CMK (cell line): ENCODE measurements at regions not wholly inside any gene's neighbourhood (a gene's known extent, or its start where the extent isn't known, plus 50 kb on each side); places are given as distances from the start of the nearest gene placed in this dataset.
"Not testable (repeated sequence)": the region's sequence is repeated elsewhere in the genome, so short reads cannot be mapped to it uniquely, and the experiment has no call there.

Source experiments
- DNase-seq: peaks from one replicate; pipeline ENCODE4 v3.0.0-alpha.2; 2010; ENCODE audit warnings: low read depth

DNA sequence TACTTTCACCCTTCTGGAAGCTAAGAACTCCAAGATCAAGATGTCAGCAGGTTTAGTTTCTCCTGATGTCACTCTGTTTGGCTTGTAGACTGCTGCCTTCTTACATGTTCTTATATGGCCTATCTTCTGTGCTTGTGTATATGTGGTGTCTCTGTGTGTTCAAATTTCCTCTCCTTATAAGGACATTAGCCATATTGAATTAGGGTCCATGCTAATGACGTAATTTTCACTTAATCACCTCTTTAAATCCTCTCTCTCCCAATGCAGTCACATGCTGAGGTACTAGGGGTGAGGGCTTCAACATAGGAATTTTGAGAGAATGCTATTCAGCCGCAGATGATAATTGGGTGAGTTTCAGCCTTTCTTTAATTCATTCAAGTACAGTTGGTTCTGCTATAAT is 458.3 kb upstream of the SYT4 start:
- no peak for DNase-seq

DNA sequence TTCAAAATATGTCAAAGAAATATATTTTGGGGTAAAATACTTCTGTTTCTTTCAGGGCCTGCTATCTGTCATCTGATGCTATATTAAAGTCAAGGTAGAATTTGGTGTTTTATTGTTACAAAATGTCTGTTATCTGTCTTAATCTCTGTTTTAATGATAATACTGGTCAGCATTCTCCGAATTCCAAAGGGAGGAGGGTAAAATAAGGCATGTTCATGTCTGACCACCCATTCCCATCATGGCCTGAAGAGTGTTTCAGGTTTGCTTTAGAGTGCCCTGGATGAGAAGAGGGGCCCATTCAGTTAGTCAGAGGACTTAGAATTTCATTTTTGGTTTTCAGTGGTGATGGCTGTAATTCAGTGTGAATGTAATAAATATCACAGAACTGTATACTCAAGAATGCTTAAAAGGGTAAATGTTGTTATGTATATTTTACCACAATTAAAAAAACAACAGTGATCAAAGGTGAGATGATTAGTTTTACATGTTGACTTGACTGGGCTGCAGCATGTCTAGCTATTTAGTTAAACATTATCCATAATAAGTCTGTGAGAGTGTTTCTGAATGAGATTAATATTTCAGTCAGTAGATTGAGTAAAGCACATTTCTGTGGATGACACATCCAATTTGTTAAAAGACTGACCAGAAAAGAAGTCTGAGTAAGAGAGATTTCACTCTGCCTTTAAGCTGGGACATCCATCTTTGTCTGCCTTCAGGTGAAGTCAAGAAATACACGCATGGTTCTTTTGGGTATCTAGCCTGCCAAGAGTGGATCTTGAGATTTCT is 467.9 kb upstream of the SYT4 start:
- no peak for DNase-seq

DNA sequence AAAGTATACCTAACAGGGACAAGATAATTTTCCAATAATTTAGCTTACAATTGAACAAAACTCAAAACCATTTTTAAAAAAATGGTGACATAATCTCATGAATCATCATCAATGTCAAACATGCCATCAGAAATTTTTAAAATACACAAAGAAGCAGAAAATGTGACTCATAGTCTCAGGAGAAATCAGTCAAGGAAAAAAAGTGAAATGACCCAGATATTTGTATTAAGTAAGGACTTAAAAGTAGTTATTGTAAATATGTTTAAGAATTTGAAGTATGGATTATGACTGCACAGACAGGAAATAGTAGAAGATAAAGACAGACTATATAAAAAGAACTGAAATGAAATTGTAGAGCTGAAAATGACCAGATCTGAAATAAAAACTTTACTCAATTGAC is 473.9 kb upstream of the SYT4 start:
- no peak for DNase-seq

- no peak for DNase-seq
These were observed 474.5 kb upstream of the SYT4 start for GRCh38 chr18:43751835-43752234.

GRCh38 chr18:43757273-43757672 is 480.0 kb upstream of the SYT4 start:
- no peak for DNase-seq

GRCh38 chr18:43758734-43759133 is 481.4 kb upstream of the SYT4 start:
- DNase-seq = no peak

DNA sequence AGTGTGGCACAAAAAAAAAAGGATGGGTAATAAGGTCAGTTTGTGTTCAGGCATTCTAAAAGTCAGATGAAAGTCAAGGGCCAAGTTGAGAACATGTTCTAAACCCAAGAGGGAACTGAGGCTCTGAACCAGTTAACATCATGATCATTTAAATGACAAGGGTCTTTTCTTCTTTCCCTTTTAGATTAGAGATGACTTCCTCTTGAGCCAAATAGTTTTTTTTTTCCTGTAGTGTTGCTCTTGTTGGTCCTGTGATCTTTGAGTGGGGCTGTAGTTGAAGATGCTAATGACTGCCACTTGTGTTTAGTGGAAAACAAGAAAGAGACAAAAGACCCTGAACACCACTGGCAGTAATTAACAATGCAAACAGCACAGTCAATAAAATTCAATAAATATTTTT is 482.7 kb upstream of the SYT4 start:
- no peak for DNase-seq

- no peak for DNase-seq
These were observed 495.6 kb upstream of the SYT4 start for GRCh38 chr18:43772907-43773306.

DNA sequence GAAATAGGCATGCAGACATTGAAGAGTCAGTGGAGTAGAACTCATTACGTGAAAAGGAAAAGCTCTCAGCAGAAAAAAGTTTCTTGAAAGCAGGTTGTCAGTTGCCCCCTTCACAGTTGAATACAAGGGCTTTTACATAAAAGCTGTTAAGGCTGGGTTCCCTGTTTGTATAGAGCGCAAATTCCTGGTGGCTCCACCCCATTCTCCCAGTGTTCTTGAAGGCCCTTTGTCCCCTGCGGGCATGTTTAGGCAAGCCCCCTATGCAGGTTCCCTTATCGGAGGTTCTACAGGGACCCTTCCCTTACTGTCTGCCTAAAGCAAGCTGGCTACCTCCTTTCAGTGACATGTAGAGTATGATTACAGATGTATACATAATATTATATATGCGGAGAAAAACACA is 497.2 kb upstream of the SYT4 start:
- no peak for DNase-seq

GRCh38 chr18:43775591-43775990 is 498.3 kb upstream of the SYT4 start:
- DNase-seq = no peak

DNA sequence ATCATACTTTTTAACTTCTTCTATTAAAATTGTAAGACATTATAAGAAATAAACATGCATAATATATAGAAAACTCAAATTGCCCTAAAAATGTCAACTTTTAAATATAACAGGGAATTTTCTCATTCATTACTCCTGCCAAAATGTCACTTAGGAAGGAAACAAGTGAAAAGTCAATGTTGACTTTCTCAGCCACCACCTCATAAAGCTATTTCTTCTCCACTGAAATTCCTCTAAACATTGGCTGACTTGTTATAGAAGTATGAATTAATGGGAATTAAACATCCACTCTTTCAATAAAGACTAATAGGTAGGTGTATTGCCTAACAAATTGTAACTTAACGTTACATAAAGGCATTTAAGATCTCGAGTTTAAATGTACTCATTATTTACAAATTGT is 499.7 kb upstream of the SYT4 start:
- DNase-seq = no peak

DNA sequence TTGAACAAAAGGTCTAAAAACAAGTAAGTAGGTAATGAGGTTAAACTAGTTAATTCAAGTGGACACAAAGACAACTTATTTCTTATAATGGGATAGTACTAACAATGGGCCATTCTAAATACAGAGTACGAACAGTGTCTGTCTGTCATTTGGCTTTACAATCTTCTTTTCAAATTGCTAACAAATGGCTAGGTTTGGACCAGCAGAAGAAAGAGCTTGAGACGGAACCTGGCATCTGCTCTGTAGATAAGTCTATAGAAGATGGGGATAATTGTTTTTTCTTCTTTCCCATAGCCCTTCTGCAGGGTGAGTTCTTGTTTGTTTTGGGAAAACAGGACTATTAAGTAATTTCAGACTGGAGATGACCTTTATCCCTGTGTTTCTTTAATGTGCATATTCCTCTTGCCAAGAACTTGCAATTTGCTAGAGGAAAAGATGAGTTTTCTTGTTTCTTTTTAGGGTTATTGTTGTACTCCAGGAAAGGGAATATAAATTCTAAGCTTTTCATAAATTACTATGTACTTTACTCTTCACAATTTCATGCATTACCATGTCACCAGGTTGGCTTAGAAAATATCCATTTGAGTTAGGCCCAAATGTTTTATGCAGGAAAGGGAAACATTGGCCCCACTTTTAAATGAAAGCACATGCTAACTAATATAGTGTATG is 500.5 kb upstream of the SYT4 start:
- DNase-seq = no peak

DNA sequence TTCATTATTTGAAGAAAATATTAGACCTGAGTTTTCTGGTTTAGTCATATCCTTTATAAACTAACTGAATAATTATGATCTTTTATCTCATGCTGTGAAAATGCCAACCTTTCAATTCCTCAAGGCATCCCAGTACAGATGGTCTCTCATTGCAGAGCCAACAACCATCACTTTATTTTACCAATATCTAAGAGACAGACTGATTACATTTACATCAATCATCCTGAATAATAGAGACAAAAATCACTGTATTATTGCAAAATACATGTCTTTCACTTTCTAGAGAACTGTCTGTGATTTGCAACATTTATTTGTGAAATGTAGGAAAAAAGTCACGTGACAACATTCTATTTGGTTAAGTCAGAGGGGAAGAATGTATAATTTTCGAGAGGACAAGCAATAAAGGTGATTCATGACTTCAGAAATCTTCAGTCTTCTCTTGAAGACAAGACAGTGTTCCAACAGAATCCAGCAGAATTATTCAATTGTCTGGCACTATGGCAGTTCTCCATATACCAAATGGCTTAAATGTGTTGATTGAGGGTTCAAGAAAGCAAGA is 503.6 kb upstream of the SYT4 start:
- DNase-seq = no peak

DNA sequence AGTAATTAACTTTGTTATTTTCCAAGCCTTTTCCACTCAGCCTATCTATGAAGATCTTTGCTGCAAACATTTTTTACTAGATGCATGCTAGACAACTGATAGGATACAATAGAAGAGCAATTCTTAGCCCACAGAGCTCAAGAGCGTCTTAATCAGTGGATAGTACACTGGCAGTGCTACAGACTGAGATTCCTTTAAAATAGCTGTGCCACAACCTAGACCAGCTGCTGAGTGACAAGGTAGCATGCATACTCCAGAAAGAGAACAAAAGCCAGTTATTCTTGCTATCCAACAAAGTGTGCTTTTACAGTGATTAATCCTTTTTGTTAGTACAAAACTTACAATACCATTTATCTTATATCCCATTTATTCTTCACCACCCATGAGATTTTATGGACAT is 507.9 kb upstream of the SYT4 start:
- no peak for DNase-seq

DNA sequence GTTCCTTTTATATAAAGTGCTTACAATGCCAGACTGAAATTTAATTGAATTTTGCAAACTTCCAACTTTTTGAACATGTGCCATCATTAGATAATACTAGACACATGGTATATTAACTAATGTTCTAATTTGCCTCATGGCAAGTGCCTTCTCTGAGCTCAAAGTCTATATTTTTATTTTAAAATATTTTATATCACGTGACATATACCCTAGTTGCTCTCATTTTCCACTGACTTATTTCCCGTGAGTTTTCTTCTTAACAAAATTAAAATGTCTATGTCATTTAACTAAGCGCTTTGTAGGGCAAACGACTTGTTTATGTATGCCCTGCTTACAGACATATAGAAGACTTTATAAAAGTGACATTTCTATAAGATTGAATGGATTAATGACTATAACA is 509.6 kb upstream of the SYT4 start:
- no peak for DNase-seq

DNA sequence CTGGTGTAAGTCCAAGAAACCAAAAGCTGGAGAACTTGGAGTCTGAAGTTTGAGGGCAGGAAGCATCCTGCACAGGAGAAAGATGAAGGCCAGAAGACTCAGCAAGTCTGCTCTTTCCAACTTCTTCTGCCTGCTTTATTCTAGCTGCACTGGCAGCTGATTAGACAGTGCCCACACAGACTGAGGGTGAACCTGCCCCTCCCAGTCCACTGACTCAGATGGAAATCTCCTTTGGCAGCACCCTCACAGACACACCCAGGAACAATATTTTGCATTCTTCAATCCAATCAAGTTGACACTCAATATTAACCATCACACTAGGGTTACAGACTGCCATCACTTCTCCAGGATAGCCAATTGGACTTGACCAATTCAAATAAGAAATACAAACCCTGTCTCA is 510.4 kb upstream of the SYT4 start:
- DNase-seq = not testable (repeated sequence)

DNA sequence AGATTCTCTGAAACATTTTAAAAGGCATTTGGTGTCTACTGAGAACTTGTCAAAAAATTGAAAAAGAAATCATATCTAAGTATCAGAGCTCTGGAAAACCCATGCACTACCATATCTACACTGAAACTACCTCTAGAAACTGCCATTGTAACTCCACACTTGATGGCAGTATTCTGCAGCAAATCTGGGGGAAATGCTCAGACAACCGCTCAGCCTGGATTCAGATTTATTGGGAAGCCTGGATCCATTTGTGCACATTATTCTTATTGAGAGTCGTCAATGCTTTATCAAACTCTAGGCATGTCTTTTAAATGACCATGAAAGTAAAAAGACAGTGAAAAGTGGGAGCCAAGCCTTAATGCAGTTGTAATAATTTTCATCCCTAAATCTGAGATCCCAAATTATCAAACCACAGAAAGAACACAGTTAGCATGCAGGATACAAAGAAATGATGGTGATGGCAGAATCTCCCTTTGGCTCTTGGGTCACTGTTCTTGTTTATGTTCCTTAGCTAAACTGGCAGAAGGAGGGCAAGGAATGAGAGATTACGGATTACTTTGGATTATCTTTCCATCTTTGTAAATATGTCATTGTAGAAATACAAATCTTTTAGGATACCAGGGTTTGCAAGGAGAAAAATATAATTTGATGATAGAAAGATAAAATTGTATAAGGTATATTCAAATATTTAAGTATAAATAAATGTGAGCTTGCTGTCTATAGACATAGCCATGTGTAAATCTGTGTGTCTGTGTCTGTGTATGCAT is 512.1 kb upstream of the SYT4 start:
- DNase-seq = no peak

GRCh38 chr18:43793910-43794309 is 516.6 kb upstream of the SYT4 start:
- no peak for DNase-seq

DNA sequence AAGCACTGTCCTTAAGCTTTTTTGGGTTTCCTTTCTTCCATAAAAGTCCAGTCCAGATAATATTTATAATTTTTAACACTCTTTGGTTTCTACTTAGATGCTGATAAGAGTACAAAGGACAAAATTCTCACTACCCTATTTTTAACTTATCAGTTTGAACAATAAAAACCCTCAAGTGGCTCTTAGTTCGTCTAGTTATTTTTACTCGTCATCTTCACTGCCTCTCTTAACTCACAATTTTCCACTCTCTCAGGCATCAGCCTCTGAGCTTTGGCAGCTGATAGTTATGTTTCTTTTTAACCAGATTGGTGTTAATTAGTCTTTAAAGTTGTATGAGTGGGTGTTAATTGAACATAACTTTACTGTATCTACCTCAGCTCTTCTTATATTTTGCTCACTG is 517.1 kb upstream of the SYT4 start:
- no peak for DNase-seq

GRCh38 chr18:43797347-43797746 is 520.1 kb upstream of the SYT4 start:
- no peak for DNase-seq

DNA sequence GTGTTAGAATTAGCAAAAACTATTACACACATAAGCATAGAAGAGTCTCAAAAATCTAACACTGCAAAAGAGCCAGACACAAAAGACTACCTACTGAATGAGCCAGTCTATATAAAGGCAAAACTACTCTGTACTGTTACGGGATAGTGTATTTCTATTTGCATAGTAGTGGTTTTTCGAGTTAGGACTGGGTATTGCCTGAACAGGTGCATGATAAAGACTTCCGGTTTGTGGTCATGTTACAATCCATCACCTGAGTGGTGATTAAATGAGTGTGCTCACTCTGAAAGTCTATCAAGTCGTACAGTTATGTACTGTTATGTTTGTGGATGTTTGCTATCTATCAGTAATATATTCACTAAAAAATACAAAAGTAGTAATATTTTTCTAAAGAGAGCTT is 523.3 kb upstream of the SYT4 start:
- no peak for DNase-seq

DNA sequence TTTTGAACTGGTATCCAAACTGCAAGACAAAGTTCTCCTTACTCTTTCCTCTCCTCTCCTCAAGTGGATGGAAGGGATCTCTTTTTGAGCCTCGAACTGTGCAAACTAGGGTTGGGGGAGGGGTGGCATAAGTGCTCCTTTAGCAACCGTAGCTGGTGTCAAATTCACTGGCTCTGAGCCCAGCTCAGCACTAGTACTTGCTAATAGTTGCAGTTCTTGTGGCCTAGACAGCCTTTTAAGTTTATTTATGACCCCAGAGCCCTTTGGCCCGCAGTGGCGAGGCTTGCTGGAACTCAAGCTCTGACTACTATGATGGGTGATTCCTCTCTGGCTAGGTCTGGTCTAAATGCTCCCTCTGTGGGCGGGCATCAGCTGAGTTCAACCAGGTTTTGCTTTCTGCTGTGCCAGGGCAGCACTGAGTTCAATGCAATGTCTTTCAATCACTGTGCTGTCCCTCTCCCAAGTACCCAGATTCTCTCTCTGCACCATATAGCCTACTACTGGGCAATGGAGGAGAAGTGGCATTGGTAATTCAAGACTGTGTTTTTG is 528.4 kb upstream of the SYT4 start:
- no peak for DNase-seq

DNA sequence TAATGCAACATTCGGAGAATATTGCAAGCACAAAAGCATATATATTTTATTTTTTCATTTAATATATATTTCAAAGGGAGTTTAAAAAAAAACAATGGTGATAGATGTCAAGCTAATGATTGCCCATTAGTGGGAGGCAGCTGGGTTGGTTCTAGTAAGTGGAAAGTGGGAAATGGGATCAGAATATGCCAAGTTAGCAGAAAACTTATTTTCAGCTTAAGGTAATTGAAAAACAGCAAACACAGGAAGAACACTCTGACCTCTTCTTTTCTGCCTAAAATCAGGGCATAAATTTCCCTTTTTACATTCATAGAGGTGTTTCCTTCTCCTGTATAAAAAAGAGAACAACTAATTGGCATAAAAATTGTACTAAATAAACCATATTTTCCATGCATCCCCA is 535.3 kb upstream of the SYT4 start:
- DNase-seq = no peak
